ENCODE measurements at regions not wholly inside any gene's neighbourhood (a gene's known extent, or its start where the extent isn't known, plus 50 kb on each side); places are given as distances from the start of the nearest gene placed in this dataset.

DNA sequence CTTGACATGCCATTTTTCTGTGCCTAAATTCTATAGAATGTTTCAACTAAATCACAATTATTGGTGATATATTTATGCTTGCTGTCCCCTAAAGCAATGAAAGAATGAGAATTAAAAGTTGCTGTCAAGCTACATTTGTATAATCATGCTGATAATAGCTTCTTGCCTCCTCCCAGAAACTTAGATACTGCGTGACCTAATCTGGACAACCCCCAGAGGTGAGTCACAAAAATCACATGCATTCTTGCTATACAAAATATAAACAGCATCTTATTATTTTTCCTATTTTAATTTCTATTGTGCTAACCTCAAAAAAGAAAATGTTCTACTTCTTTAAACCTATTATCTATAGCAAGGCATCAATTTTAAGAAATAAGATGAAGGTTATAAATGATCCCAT, 995.8 kb upstream of the ACO1 start:
- TF ChIP-seq, protein P1, sequence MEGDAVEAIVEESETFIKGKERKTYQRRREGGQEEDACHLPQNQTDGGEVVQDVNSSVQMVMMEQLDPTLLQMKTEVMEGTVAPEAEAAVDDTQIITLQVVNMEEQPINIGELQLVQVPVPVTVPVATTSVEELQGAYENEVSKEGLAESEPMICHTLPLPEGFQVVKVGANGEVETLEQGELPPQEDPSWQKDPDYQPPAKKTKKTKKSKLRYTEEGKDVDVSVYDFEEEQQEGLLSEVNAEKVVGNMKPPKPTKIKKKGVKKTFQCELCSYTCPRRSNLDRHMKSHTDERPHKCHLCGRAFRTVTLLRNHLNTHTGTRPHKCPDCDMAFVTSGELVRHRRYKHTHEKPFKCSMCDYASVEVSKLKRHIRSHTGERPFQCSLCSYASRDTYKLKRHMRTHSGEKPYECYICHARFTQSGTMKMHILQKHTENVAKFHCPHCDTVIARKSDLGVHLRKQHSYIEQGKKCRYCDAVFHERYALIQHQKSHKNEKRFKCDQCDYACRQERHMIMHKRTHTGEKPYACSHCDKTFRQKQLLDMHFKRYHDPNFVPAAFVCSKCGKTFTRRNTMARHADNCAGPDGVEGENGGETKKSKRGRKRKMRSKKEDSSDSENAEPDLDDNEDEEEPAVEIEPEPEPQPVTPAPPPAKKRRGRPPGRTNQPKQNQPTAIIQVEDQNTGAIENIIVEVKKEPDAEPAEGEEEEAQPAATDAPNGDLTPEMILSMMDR (IDR thresholded peaks at IDR 0.05): no peak
- Histone ChIP-seq H3K27me3 (ENCODE audit: low read depth) (no peaks in the 10 kb centered on the region), H3K36me3 (no peaks in the 10 kb centered on the region), H3K4me1 (peaks cover 3% of the 10 kb centered on the region), H3K4me3 (no peak overlapping the region), H3K27ac (no peak overlapping the region), H3K9me3 (no peaks in the 10 kb centered on the region)
- no peak for ATAC-seq
- DNase-seq: no peak
- intact Hi-C loops (cut with DNase I): no loop called here

GRCh38 chr9:31389075-31389474, 995.4 kb upstream of the ACO1 start:
- peaks cover 7% of the 10 kb centered on the region for H3K4me1 ChIP-seq
- no peak overlapping the region for H3K27ac ChIP-seq
- H3K27me3 ChIP-seq (ENCODE audit: low read depth): no peaks in the 10 kb centered on the region
- H3K9me3 ChIP-seq: no peaks in the 10 kb centered on the region
- intact Hi-C loops (cut with DNase I): no loop called here
- no peak for ATAC-seq
- no peak for DNase-seq
- TF ChIP-seq, protein P1 (IDR thresholded peaks at IDR 0.05): no peak
- no peaks in the 10 kb centered on the region for H3K36me3 ChIP-seq
- H3K4me3 ChIP-seq: no peak overlapping the region

DNA sequence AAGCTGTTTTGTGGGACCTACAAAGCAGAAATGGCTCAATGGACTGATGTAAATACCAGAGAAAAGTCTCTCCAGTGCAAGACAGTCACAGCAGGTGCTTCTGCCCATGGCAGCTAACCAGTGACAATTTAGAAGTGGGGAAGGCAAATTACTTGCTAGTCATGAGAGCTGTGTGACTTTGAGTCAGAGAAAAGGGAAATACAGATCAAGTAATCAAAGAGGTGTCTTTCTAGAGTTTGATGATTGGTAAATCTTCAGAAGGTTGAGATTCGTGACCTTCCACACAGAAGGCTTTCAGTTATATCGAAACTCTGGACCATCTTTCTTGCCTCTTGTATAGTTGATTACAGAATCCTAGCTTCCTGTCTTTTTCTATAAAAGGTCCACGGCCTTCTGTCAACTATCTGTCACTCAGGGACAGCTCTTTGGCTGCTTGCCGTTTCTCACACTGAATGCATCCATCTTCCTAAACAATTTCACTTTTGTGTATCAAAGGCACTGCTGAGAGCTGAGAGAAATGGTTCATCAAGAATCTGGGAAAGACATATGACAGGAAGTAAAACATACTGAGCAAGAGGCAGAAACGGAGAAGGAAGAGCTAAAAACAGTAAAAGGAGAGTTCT, 993.9 kb upstream of the ACO1 start:
- no peak overlapping the region for H3K4me3 ChIP-seq
- no peaks in the 10 kb centered on the region for H3K9me3 ChIP-seq
- H3K36me3 ChIP-seq: no peaks in the 10 kb centered on the region
- DNase-seq (no peak), ATAC-seq (no peak)
- H3K4me1 ChIP-seq: peaks cover 10% of the 10 kb centered on the region
- H3K27ac ChIP-seq: no peak overlapping the region
- intact Hi-C loops (cut with DNase I): no loop called here
- TF ChIP-seq, protein P1 (IDR thresholded peaks at IDR 0.05): no peak
- H3K27me3 ChIP-seq (ENCODE audit: low read depth): no peaks in the 10 kb centered on the region

DNA sequence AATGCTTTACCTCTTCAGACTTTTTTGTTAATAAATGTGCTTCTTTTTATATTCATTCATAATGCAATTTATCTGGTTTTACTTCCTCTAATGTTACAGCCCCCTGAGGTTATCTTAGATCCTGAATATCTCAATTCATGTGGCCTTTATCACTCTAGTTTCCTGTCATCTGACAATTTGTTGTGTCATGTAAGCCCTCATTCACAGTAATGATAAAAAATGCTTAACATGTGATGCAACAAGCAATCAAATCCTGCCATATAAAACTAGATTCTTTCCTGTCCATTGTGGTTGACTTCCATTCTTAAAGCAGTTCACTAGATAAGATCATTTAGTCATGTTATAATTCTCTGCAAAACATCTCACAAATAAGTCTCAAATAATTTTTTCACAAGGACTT, 991.2 kb upstream of the ACO1 start:
- TF ChIP-seq, protein P1 (IDR thresholded peaks at IDR 0.05): no peak

DNA sequence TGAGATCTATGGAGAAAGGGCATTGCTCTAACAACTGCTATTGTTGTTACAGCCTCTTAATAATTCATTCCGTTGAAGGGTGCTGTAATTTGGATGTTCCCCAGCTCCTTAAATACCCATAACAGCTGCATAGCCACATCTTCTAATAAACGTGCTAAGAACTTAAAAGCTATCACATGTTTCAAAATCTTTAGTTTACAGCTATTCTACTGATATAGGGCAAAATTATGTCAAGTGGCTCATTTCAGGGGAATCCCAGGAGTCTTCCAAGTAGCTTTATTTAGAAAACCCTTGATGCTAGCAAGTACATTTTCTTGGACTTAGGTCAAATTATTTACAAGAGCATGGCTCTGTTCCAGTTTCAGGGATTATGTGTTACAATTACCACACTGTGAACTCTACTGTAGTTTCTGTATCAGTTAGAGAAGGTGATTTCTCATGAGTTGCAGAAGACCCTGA, 990.4 kb upstream of the ACO1 start:
- Histone ChIP-seq H3K36me3 (no peaks in the 10 kb centered on the region), H3K4me3 (no peak overlapping the region), H3K4me1 (peaks cover 10% of the 10 kb centered on the region), H3K9me3 (no peaks in the 10 kb centered on the region), H3K27ac (no peak overlapping the region), H3K27me3 (ENCODE audit: low read depth) (no peaks in the 10 kb centered on the region)
- TF ChIP-seq, protein P1 (IDR thresholded peaks at IDR 0.05): no peak
- DNase-seq (no peak), ATAC-seq (peak; percentile 23 to 80)
- intact Hi-C loops (cut with DNase I): no loop called here

More for the DNA sequence above, 991.2 kb upstream of the ACO1 start:
- intact Hi-C loops (cut with DNase I): no loop called here
- H3K9me3 ChIP-seq: no peaks in the 10 kb centered on the region
- no peak for ATAC-seq
- DNase-seq: no peak
- H3K4me3 ChIP-seq: no peak overlapping the region
- peaks cover 10% of the 10 kb centered on the region for H3K4me1 ChIP-seq
- H3K27me3 ChIP-seq (ENCODE audit: low read depth): no peaks in the 10 kb centered on the region
- H3K27ac ChIP-seq: no peak overlapping the region
- H3K36me3 ChIP-seq: no peaks in the 10 kb centered on the region
